Panc1 (cell line): ENCODE measurements at regions not wholly inside any gene's neighbourhood (a gene's known extent, or its start where the extent isn't known, plus 50 kb on each side); places are given as distances from the start of the nearest gene placed in this dataset.

Experiments
- POLR2AphosphoS5 ChIP-seq: IDR thresholded peaks from 2 replicates; pipeline ENCODE4 v1.6.1; 2012; ENCODE audit warnings: mild to moderate bottlenecking, low read depth, low read length, moderate library complexity
- SIN3A ChIP-seq: IDR thresholded peaks from 2 replicates; pipeline ENCODE4 v1.6.1; 2012; ENCODE audit warnings: low read depth, mild to moderate bottlenecking, low read length, moderate library complexity, borderline replicate concordance; ENCODE audit not compliant: insufficient read depth
- TCF7L2 ChIP-seq: IDR thresholded peaks from 2 replicates; pipeline ENCODE4 v1.6.1; 2011; ENCODE audit warnings: mild to moderate bottlenecking, low read depth, low read length, inconsistent platforms
- TF ChIP-seq, protein P1 (sequence below): fragments of 450-650 bp; IDR thresholded peaks from 2 replicates; pipeline ENCODE4 v1.5.1; 2017; ENCODE audit warnings: mild to moderate bottlenecking
- TF ChIP-seq, protein P2 (sequence below), 2 experiments: IDR thresholded peaks; 2 replicates each; pipeline ENCODE4 v1.6.1; 2011 to 2012; ENCODE audit warnings: low read depth in 2 of 2, control low read depth in 1 of 2, low read length in 1 of 2, mild to moderate bottlenecking in 1 of 2, moderate library complexity in 1 of 2; ENCODE audit not compliant: insufficient read depth in 1 of 2

DNA sequence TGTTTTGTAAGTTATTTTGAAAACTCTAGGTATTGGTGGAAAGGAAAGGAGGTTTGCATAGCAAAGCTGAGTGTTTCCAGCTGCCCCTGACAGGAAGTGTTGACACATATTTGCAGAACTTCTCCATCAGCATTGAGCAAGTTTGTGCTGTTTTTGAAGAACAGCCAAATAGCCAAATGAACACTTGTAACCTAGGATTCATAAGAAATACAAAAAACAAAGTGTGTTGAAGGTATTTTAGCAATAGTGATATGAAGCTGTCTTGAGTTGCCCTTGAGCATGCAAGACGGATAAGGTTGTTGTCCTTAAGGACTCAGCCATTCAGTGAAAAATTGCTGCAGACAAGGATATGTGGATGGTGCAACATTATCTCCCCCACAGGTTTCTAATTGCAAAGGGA, 68.3 kb upstream of the PGM2 start:
- TF ChIP-seq, protein P1, sequence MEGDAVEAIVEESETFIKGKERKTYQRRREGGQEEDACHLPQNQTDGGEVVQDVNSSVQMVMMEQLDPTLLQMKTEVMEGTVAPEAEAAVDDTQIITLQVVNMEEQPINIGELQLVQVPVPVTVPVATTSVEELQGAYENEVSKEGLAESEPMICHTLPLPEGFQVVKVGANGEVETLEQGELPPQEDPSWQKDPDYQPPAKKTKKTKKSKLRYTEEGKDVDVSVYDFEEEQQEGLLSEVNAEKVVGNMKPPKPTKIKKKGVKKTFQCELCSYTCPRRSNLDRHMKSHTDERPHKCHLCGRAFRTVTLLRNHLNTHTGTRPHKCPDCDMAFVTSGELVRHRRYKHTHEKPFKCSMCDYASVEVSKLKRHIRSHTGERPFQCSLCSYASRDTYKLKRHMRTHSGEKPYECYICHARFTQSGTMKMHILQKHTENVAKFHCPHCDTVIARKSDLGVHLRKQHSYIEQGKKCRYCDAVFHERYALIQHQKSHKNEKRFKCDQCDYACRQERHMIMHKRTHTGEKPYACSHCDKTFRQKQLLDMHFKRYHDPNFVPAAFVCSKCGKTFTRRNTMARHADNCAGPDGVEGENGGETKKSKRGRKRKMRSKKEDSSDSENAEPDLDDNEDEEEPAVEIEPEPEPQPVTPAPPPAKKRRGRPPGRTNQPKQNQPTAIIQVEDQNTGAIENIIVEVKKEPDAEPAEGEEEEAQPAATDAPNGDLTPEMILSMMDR = no peak
- TF ChIP-seq POLR2AphosphoS5 (no peak), TCF7L2 (no peak), SIN3A (no peak)
- TF ChIP-seq, protein P2, sequence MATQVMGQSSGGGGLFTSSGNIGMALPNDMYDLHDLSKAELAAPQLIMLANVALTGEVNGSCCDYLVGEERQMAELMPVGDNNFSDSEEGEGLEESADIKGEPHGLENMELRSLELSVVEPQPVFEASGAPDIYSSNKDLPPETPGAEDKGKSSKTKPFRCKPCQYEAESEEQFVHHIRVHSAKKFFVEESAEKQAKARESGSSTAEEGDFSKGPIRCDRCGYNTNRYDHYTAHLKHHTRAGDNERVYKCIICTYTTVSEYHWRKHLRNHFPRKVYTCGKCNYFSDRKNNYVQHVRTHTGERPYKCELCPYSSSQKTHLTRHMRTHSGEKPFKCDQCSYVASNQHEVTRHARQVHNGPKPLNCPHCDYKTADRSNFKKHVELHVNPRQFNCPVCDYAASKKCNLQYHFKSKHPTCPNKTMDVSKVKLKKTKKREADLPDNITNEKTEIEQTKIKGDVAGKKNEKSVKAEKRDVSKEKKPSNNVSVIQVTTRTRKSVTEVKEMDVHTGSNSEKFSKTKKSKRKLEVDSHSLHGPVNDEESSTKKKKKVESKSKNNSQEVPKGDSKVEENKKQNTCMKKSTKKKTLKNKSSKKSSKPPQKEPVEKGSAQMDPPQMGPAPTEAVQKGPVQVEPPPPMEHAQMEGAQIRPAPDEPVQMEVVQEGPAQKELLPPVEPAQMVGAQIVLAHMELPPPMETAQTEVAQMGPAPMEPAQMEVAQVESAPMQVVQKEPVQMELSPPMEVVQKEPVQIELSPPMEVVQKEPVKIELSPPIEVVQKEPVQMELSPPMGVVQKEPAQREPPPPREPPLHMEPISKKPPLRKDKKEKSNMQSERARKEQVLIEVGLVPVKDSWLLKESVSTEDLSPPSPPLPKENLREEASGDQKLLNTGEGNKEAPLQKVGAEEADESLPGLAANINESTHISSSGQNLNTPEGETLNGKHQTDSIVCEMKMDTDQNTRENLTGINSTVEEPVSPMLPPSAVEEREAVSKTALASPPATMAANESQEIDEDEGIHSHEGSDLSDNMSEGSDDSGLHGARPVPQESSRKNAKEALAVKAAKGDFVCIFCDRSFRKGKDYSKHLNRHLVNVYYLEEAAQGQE (IDR thresholded peaks at IDR 0.05; ENCODE audit: insufficient read depth in 1 of 2, low read depth in 2 of 2, low read length in 1 of 2) = no peak
